ENCODE measurements at regions not wholly inside any gene's neighbourhood (a gene's known extent, or its start where the extent isn't known, plus 50 kb on each side); places are given as distances from the start of the nearest gene placed in this dataset.

GRCh38 chr10:20963721-20964595, 66.8 kb upstream of the NEBL start:
- DNase-seq, result no peak

- DNase-seq, result no peak
Observed at GRCh38 chr10:20963056-20963455, 65.9 kb upstream of the NEBL start.

- DNase-seq, result no peak
Observed at GRCh38 chr10:20962165-20962564, 65.1 kb upstream of the NEBL start.

- no peak for DNase-seq
Observed at GRCh38 chr10:20959242-20959641, 62.1 kb upstream of the NEBL start.

GRCh38 chr10:20958764-20959163, 61.7 kb upstream of the NEBL start:
- DNase-seq, result no peak

- DNase-seq, result no peak
Observed at GRCh38 chr10:20958225-20958624, 61.1 kb upstream of the NEBL start.

- DNase-seq, result no peak
Observed at GRCh38 chr10:20957744-20958143, 60.6 kb upstream of the NEBL start.

- DNase-seq, result no peak
Observed at GRCh38 chr10:20956843-20957242, 59.7 kb upstream of the NEBL start.

- DNase-seq, result no peak
Observed at GRCh38 chr10:20955355-20955893, 58.3 kb upstream of the NEBL start.

GRCh38 chr10:20954519-20954918, 57.4 kb upstream of the NEBL start:
- no peak for DNase-seq

GRCh38 chr10:20953120-20953519, 56.0 kb upstream of the NEBL start:
- DNase-seq, result no peak

GRCh38 chr10:20949967-20950366, 52.9 kb upstream of the NEBL start:
- no peak for DNase-seq

- no peak for DNase-seq
Observed at GRCh38 chr10:20948686-20949327, 51.7 kb upstream of the NEBL start.

All from KG1 (cell line).